ENCODE measurements at regions not wholly inside any gene's neighbourhood (a gene's known extent, or its start where the extent isn't known, plus 50 kb on each side); places are given as distances from the start of the nearest gene placed in this dataset.
"Not testable (repeated sequence)": the region's sequence is repeated elsewhere in the genome, so short reads cannot be mapped to it uniquely, and the experiment has no call there.

- TF ChIP-seq CTCF, POLR2A (IDR thresholded peaks at IDR 0.05): not testable (repeated sequence)
These were observed 775.8 kb downstream of the IGSF11 start for GRCh38 chr3:118258850-118259249.

All from right lobe of liver (tissue), 4 donors.